ENCODE measurements at regions not wholly inside any gene's neighbourhood (a gene's known extent, or its start where the extent isn't known, plus 50 kb on each side); places are given as distances from the start of the nearest gene placed in this dataset.
A peak's percentile ranks its signal among the peaks of the same experiment; 100 is the strongest.

GRCh38 chr9:134493461-134494272, 147.9 kb upstream of the COL5A1 start:
- ATAC-seq (ENCODE audit: low read depth) (no peak), DNase-seq (ENCODE audit: low spot score) (peak; percentile 34)
- Histone ChIP-seq H3K27ac (ENCODE audit: poor library complexity, severe bottlenecking) (no peak overlapping the region), H3K4me3 (ENCODE audit: severe bottlenecking) (no peak overlapping the region), H3K4me1 (ENCODE audit: insufficient read depth, poor library complexity, severe bottlenecking) (no peaks in the 10 kb centered on the region), H3K27me3 (ENCODE audit: insufficient read depth, poor library complexity, severe bottlenecking) (no peaks in the 10 kb centered on the region), H3K36me3 (ENCODE audit: low read depth) (no peaks in the 10 kb centered on the region), H3K9me3 (ENCODE audit: severe bottlenecking) (no peaks in the 10 kb centered on the region)
- TF ChIP-seq CTCF (IDR thresholded peaks at IDR 0.05; ENCODE audit: poor library complexity, severe bottlenecking): no peak

- Histone ChIP-seq H3K9me3 (ENCODE audit: severe bottlenecking) (no peaks in the 10 kb centered on the region), H3K27ac (ENCODE audit: poor library complexity, severe bottlenecking) (no peak overlapping the region), H3K4me3 (ENCODE audit: severe bottlenecking) (no peak overlapping the region), H3K27me3 (ENCODE audit: insufficient read depth, poor library complexity, severe bottlenecking) (no peaks in the 10 kb centered on the region), H3K36me3 (ENCODE audit: low read depth) (no peaks in the 10 kb centered on the region), H3K4me1 (ENCODE audit: insufficient read depth, poor library complexity, severe bottlenecking) (no peaks in the 10 kb centered on the region)
- TF ChIP-seq CTCF (IDR thresholded peaks at IDR 0.05; ENCODE audit: poor library complexity, severe bottlenecking): no peak
- DNase-seq (ENCODE audit: low spot score) (peak; percentile 33), ATAC-seq (ENCODE audit: low read depth) (no peak)
These were observed 147.3 kb upstream of the COL5A1 start for GRCh38 chr9:134494273-134494815.

- TF ChIP-seq CTCF (IDR thresholded peaks at IDR 0.05; ENCODE audit: poor library complexity, severe bottlenecking): no peak
- DNase-seq (ENCODE audit: low spot score): peak; percentile 36
- no peaks in the 10 kb centered on the region for H3K36me3 ChIP-seq (ENCODE audit: low read depth)
- no peaks in the 10 kb centered on the region for H3K4me1 ChIP-seq (ENCODE audit: insufficient read depth, poor library complexity, severe bottlenecking)
- H3K27me3 ChIP-seq (ENCODE audit: insufficient read depth, poor library complexity, severe bottlenecking): no peaks in the 10 kb centered on the region
- H3K9me3 ChIP-seq (ENCODE audit: severe bottlenecking): no peaks in the 10 kb centered on the region
- no peak; the same call in 2 of the 3 replicates for ATAC-seq (ENCODE audit: low read depth)
- H3K27ac ChIP-seq (ENCODE audit: poor library complexity, severe bottlenecking): no peak overlapping the region
- H3K4me3 ChIP-seq (ENCODE audit: severe bottlenecking): no peak overlapping the region
These were observed 146.7 kb upstream of the COL5A1 start for GRCh38 chr9:134494905-134495304.

- DNase-seq (ENCODE audit: low spot score): no peak
- ATAC-seq (ENCODE audit: low read depth): no peak
- H3K9me3 ChIP-seq (ENCODE audit: severe bottlenecking): no peaks in the 10 kb centered on the region
- no peaks in the 10 kb centered on the region for H3K36me3 ChIP-seq (ENCODE audit: low read depth)
- H3K27ac ChIP-seq (ENCODE audit: poor library complexity, severe bottlenecking): no peak overlapping the region
- H3K4me1 ChIP-seq (ENCODE audit: insufficient read depth, poor library complexity, severe bottlenecking): no peaks in the 10 kb centered on the region
- H3K27me3 ChIP-seq (ENCODE audit: insufficient read depth, poor library complexity, severe bottlenecking): peaks cover 9% of the 10 kb centered on the region
- no peak overlapping the region for H3K4me3 ChIP-seq (ENCODE audit: severe bottlenecking)
- TF ChIP-seq CTCF (IDR thresholded peaks at IDR 0.05; ENCODE audit: poor library complexity, severe bottlenecking): no peak
These were observed 145.7 kb upstream of the COL5A1 start for GRCh38 chr9:134495881-134496412.
